HEK293 (cell line): ENCODE measurements at regions not wholly inside any gene's neighbourhood (a gene's known extent, or its start where the extent isn't known, plus 50 kb on each side); places are given as distances from the start of the nearest gene placed in this dataset.

Source experiments
- PRDM1 ChIP-seq: fragments of 450-650 bp; formaldehyde crosslinking; IDR thresholded peaks from 2 replicates; pipeline ENCODE4; 2016; ENCODE audit warnings: missing biosample characterization, missing genetic modification characterization
- TCF7L2 ChIP-seq: IDR thresholded peaks from 2 replicates; pipeline ENCODE4 v1.6.1; 2011; ENCODE audit warnings: low read depth, mild to moderate bottlenecking, inconsistent platforms, low read length, moderate library complexity, borderline replicate concordance
- YY1 ChIP-seq: fragments of 450-650 bp; formaldehyde crosslinking; IDR thresholded peaks from 2 replicates; pipeline ENCODE4 v1.5.1; 2018; ENCODE audit warnings: missing biosample characterization, missing genetic modification characterization
- ZFP41 ChIP-seq: fragments of 450-650 bp; formaldehyde crosslinking; IDR thresholded peaks from 2 replicates; pipeline ENCODE4 v1.5.1; 2016; ENCODE audit warnings: missing biosample characterization, missing genetic modification characterization, borderline replicate concordance
- ZNF274 ChIP-seq, 2 experiments: fragments of 200-500 bp in 1 of 2; fragments of 450-650 bp in 1 of 2; sonication (Bioruptor generic) in 1 of 2; formaldehyde crosslinking in 1 of 2; IDR thresholded peaks; 2 replicates each; pipeline versions ENCODE4 v1.5.1 to v1.6.1; 2014 to 2016; ENCODE audit warnings: borderline replicate concordance in 1 of 2, inconsistent platforms in 1 of 2, low read length in 1 of 2, missing biosample characterization in 1 of 2, missing genetic modification characterization in 1 of 2
- ZNF707 ChIP-seq: fragments of 450-650 bp; formaldehyde crosslinking; IDR thresholded peaks from 2 replicates; pipeline ENCODE4 v1.5.1; 2016; ENCODE audit warnings: missing biosample characterization, missing genetic modification characterization
- ZNF747 ChIP-seq: fragments of 450-650 bp; formaldehyde crosslinking; IDR thresholded peaks from 2 replicates; pipeline ENCODE4 v1.5.1; 2016; ENCODE audit warnings: missing biosample characterization, missing genetic modification characterization
- TF ChIP-seq, protein P1 (sequence below): fragments of 450-650 bp; formaldehyde crosslinking; IDR thresholded peaks from 2 replicates; pipeline ENCODE4 v1.5.1; 2016; ENCODE audit warnings: missing biosample characterization, missing genetic modification characterization

DNA sequence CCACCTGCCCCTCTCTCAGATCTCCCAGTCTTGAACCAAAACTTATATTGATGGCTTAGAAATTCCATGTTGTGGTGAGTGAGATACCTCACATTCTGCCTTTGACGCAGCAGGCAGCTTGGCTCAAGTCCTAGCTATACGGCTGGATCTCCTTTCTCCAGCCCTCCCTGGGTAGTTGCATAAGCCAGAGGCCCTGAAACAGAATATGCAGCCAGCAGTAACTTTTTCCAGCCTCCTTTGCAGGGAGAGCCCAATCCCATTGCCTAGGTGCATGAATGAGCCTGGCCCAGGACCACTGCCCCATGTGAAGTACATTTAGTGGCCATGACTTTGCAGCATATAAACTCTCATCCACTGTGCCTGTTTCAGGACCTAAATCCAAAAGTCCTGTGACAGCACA, 202.2 kb upstream of the CDYL start:
- TF ChIP-seq, protein P1, sequence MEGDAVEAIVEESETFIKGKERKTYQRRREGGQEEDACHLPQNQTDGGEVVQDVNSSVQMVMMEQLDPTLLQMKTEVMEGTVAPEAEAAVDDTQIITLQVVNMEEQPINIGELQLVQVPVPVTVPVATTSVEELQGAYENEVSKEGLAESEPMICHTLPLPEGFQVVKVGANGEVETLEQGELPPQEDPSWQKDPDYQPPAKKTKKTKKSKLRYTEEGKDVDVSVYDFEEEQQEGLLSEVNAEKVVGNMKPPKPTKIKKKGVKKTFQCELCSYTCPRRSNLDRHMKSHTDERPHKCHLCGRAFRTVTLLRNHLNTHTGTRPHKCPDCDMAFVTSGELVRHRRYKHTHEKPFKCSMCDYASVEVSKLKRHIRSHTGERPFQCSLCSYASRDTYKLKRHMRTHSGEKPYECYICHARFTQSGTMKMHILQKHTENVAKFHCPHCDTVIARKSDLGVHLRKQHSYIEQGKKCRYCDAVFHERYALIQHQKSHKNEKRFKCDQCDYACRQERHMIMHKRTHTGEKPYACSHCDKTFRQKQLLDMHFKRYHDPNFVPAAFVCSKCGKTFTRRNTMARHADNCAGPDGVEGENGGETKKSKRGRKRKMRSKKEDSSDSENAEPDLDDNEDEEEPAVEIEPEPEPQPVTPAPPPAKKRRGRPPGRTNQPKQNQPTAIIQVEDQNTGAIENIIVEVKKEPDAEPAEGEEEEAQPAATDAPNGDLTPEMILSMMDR (tag by site-specific recombination), result no peak
- no peak for TF ChIP-seq ZNF274 (IDR thresholded peaks at IDR 0.05; ENCODE audit: low read length)
- TF ChIP-seq ZNF274 (tag by site-specific recombination; IDR thresholded peaks at IDR 0.05; ENCODE audit: borderline replicate concordance), result no peak
- TF ChIP-seq TCF7L2, result no peak
- TF ChIP-seq ZFP41 (tag by site-specific recombination), result no peak
- no peak for TF ChIP-seq YY1
- TF ChIP-seq ZNF707 (tag by site-specific recombination), result no peak
- no peak for TF ChIP-seq ZNF747 (tag by site-specific recombination)
- no peak for TF ChIP-seq PRDM1 (tag by site-specific recombination)
